ENCODE measurements at regions not wholly inside any gene's neighbourhood (a gene's known extent, or its start where the extent isn't known, plus 50 kb on each side); places are given as distances from the start of the nearest gene placed in this dataset.

- no peaks in the 10 kb centered on the region for H3K27me3 ChIP-seq (ENCODE audit: insufficient read depth, low read length)
- H3K4me3 ChIP-seq (replicated peaks in 1 of 2; ENCODE audit: low read depth in 1 of 2, low read length in 2 of 2), result 0 out of 4 replicates have a peak overlapping the region, but pooled peaks of 1 of the 2 experiments have one; percentile 18
- no peaks in the 10 kb centered on the region for H3K79me2 ChIP-seq (ENCODE audit: insufficient read depth, low read length)
- H3K9me2 ChIP-seq (ENCODE audit: insufficient read depth), result no peaks in the 10 kb centered on the region
- no peak for TF ChIP-seq ZNF274 (IDR thresholded peaks at IDR 0.05; ENCODE audit: low read depth, low read length)
- no peak for TF ChIP-seq EZH2phosphoT487 (IDR thresholded peaks at IDR 0.05; ENCODE audit: borderline replicate concordance)
- TF ChIP-seq ZFX (IDR thresholded peaks at IDR 0.05), result no peak
- no peak for TF ChIP-seq TCF7L2 (IDR thresholded peaks at IDR 0.05; ENCODE audit: borderline replicate concordance, extremely low read depth, insufficient read depth, insufficient read length)
- TF ChIP-seq POLR2A (IDR thresholded peaks at IDR 0.05; ENCODE audit: borderline replicate concordance, extremely low read depth, insufficient read depth, insufficient read length), result no peak
- TF ChIP-seq JUND (IDR thresholded peaks at IDR 0.05), result no peak
- TF ChIP-seq, protein P1, sequence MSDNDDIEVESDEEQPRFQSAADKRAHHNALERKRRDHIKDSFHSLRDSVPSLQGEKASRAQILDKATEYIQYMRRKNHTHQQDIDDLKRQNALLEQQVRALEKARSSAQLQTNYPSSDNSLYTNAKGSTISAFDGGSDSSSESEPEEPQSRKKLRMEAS (IDR thresholded peaks at IDR 0.05), result no peak
- no peak for TF ChIP-seq SP1 (IDR thresholded peaks at IDR 0.05; ENCODE audit: low read depth)
- no peak for TF ChIP-seq REST (IDR thresholded peaks at IDR 0.05; ENCODE audit: low read depth)
- no peak for TF ChIP-seq YY1 (IDR thresholded peaks at IDR 0.05; ENCODE audit: extremely low read depth, insufficient replicate concordance, low read depth, low read length)
- no peak for TF ChIP-seq EZH2 (IDR thresholded peaks at IDR 0.05)
- TF ChIP-seq ELF1 (IDR thresholded peaks at IDR 0.05; ENCODE audit: borderline replicate concordance, low read depth), result no peak
- TF ChIP-seq RAD21 (IDR thresholded peaks at IDR 0.05; ENCODE audit: low read depth), result no peak
- no peak for TF ChIP-seq CEBPB (IDR thresholded peaks at IDR 0.05; ENCODE audit: low read depth)
- TF ChIP-seq POLR2AphosphoS5 (IDR thresholded peaks at IDR 0.05; ENCODE audit: low read depth, low read length), result no peak
- TF ChIP-seq, protein P2, sequence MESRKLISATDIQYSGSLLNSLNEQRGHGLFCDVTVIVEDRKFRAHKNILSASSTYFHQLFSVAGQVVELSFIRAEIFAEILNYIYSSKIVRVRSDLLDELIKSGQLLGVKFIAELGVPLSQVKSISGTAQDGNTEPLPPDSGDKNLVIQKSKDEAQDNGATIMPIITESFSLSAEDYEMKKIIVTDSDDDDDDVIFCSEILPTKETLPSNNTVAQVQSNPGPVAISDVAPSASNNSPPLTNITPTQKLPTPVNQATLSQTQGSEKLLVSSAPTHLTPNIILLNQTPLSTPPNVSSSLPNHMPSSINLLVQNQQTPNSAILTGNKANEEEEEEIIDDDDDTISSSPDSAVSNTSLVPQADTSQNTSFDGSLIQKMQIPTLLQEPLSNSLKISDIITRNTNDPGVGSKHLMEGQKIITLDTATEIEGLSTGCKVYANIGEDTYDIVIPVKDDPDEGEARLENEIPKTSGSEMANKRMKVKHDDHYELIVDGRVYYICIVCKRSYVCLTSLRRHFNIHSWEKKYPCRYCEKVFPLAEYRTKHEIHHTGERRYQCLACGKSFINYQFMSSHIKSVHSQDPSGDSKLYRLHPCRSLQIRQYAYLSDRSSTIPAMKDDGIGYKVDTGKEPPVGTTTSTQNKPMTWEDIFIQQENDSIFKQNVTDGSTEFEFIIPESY (IDR thresholded peaks at IDR 0.05; ENCODE audit: extremely low read depth, insufficient replicate concordance, low read length), result no peak
- TF ChIP-seq SRF (IDR thresholded peaks at IDR 0.05; ENCODE audit: low read depth), result no peak
- ChIA-PET POLR2A (no interaction called here), CTCF (interaction anchor here (1.3 to 1.9 kb wide), 3 partner anchors 14 to 264 kb away, joined by 5 to 8 read pairs (median 6); no protein-coding TSS in a partner anchor), RAD21 (ENCODE audit: low non-redundant PET in 1 of 2, low total read pairs in 2 of 2, uncharacterized antibody in 2 of 2, unreplicated experiment in 2 of 2) (interaction anchor here in 1 of 2 experiments (1.0 kb wide), 1 partner anchor 232 kb away, joined by 3 read pairs; no protein-coding TSS in a partner anchor)
- H4K20me1 ChIP-seq (ENCODE audit: insufficient read depth), result no peaks in the 10 kb centered on the region
- no peak for DNase-seq (ENCODE audit: low read depth, low spot score)
- peak overlapping the region; percentile 41 for H3K4me2 ChIP-seq (ENCODE audit: low read length)
- BruUV-seq (replicated peaks), result no TSS peak
- intact Hi-C loops (cut with micrococcal nuclease), result loop anchor here (5.0 kb wide), 1 partner anchor 122 kb away; no protein-coding TSS in a partner anchor
- no peak overlapping the region for H2AFZ ChIP-seq (ENCODE audit: low read depth, low read length, poor library complexity, severe bottlenecking)
- no peaks in the 10 kb centered on the region for H3K36me3 ChIP-seq (ENCODE audit: control insufficient read depth in 1 of 2, insufficient read depth in 2 of 2, low read length in 2 of 2)
- ATAC-seq, result no peak
- no peak overlapping the region for H3K9ac ChIP-seq (ENCODE audit: low read length)
- no peak overlapping the region; the same call in 1 of the 2 replicates for H3K27ac ChIP-seq (ENCODE audit: low read depth, low read length)
- H3K4me1 ChIP-seq (ENCODE audit: control insufficient read depth in 1 of 2, insufficient read depth in 2 of 2, low read length in 2 of 2), result peaks cover 8 to 33% of the 10 kb centered on the region in 2 experiments
- peaks cover 3 to 4% of the 10 kb centered on the region in 2 experiments; a peak in 1 of 4 replicates for H3K9me3 ChIP-seq (ENCODE audit: control insufficient read depth in 1 of 2, insufficient read depth in 1 of 2, low read depth in 1 of 2, low read length in 2 of 2)
These were observed 61.9 kb upstream of the BEGAIN start for GRCh38 chr14:100649173-100649519.

All from HCT116 (cell line).